ENCODE measurements at regions not wholly inside any gene's neighbourhood (a gene's known extent, or its start where the extent isn't known, plus 50 kb on each side); places are given as distances from the start of the nearest gene placed in this dataset.

- DNase-seq (no peak), ATAC-seq (no peak)
- TF ChIP-seq CTCF (IDR thresholded peaks at IDR 0.05) = no peak
- Histone ChIP-seq H3K27me3 (ENCODE audit: insufficient read depth in 3 of 3, low read length in 2 of 3) (no peaks in the 10 kb centered on the region), H3K27ac (no peak overlapping the region), H3K9me3 (peaks cover 8% of the 10 kb centered on the region), H3K4me1 (no peaks in the 10 kb centered on the region), H3K36me3 (ENCODE audit: insufficient read depth in 1 of 2, low read depth in 1 of 2) (no peaks in the 10 kb centered on the region), H3K4me3 (no peak overlapping the region)
- intact Hi-C loops (cut with DNase I) = no loop called here
- WGBS, 3 donors = 80 to 83% (median 81%) methylated on average over 1 of the region's 1 CpG
Observed at GRCh38 chr4:124807421-124807820, 94.9 kb upstream of the ANKRD50 start.

GRCh38 chr4:124806403-124806802 lies 93.9 kb upstream of the ANKRD50 start:
- Histone ChIP-seq H3K27ac (no peak overlapping the region), H3K9me3 (peaks cover 5% of the 10 kb centered on the region), H3K4me1 (no peaks in the 10 kb centered on the region), H3K36me3 (ENCODE audit: insufficient read depth in 1 of 2, low read depth in 1 of 2) (no peaks in the 10 kb centered on the region), H3K27me3 (ENCODE audit: insufficient read depth in 3 of 3, low read length in 2 of 3) (no peaks in the 10 kb centered on the region), H3K4me3 (no peak overlapping the region)
- no peak for DNase-seq
- intact Hi-C loops (cut with DNase I) = no loop called here
- no peak for TF ChIP-seq CTCF (IDR thresholded peaks at IDR 0.05)
- no peak for ATAC-seq
- whole genome bisulfite sequencing, 3 donors = 92 to 98% (median 93%) methylated on average over 2 of the region's 2 CpGs

- no peak for TF ChIP-seq CTCF (IDR thresholded peaks at IDR 0.05)
- ATAC-seq (no peak), DNase-seq (no peak)
- Histone ChIP-seq H3K36me3 (ENCODE audit: insufficient read depth in 1 of 2, low read depth in 1 of 2) (no peaks in the 10 kb centered on the region), H3K27me3 (ENCODE audit: insufficient read depth in 3 of 3, low read length in 2 of 3) (no peaks in the 10 kb centered on the region), H3K4me1 (no peaks in the 10 kb centered on the region), H3K4me3 (no peak overlapping the region), H3K9me3 (no peaks in the 10 kb centered on the region), H3K27ac (no peak overlapping the region)
- intact Hi-C loops (cut with DNase I) = no loop called here
Observed at GRCh38 chr4:124804584-124804983, 92.1 kb upstream of the ANKRD50 start.

GRCh38 chr4:124804041-124804440 lies 91.5 kb upstream of the ANKRD50 start:
- Histone ChIP-seq H3K27ac (no peak overlapping the region), H3K9me3 (no peaks in the 10 kb centered on the region), H3K27me3 (ENCODE audit: insufficient read depth in 3 of 3, low read length in 2 of 3) (no peaks in the 10 kb centered on the region), H3K4me1 (no peaks in the 10 kb centered on the region), H3K4me3 (no peak overlapping the region), H3K36me3 (ENCODE audit: insufficient read depth in 1 of 2, low read depth in 1 of 2) (no peaks in the 10 kb centered on the region)
- intact Hi-C loops (cut with DNase I) = no loop called here
- TF ChIP-seq CTCF (IDR thresholded peaks at IDR 0.05) = no peak
- ATAC-seq (no peak), DNase-seq (no peak)
- WGBS, 3 donors = 86 to 94% (median 88%) methylated on average over 4 of the region's 4 CpGs

GRCh38 chr4:124803641-124804040 lies 91.1 kb upstream of the ANKRD50 start:
- ATAC-seq (no peak), DNase-seq (no peak)
- no peak overlapping the region for H3K27ac ChIP-seq
- H3K36me3 ChIP-seq (ENCODE audit: insufficient read depth in 1 of 2, low read depth in 1 of 2) = no peaks in the 10 kb centered on the region
- intact Hi-C loops (cut with DNase I) = no loop called here
- no peaks in the 10 kb centered on the region for H3K4me1 ChIP-seq
- no peak for TF ChIP-seq CTCF (IDR thresholded peaks at IDR 0.05)
- 86 to 96% (median 95%) methylated on average over 1 of the region's 1 CpG for WGBS, 3 donors
- no peaks in the 10 kb centered on the region for H3K27me3 ChIP-seq (ENCODE audit: insufficient read depth in 3 of 3, low read length in 2 of 3)
- H3K9me3 ChIP-seq = no peaks in the 10 kb centered on the region
- no peak overlapping the region for H3K4me3 ChIP-seq

Data from psoas muscle (tissue), 7 donors.